Stomach (tissue), 4 donors: ENCODE measurements at regions not wholly inside any gene's neighbourhood (a gene's known extent, or its start where the extent isn't known, plus 50 kb on each side); places are given as distances from the start of the nearest gene placed in this dataset.

ENCODE experiments used
- CTCF ChIP-seq, 7 experiments: fragments of 450-650 bp in 4 of 7; fragments of 200-600 bp in 3 of 7; sonication (generic) in 3 of 7; IDR thresholded peaks; one replicate each; pipeline ENCODE4 v1.5.1; 2016 to 2019; ENCODE audit warnings: antibody characterized with exemption in 7 of 7, control low read depth in 2 of 7, mild to moderate bottlenecking in 1 of 7
- EP300 ChIP-seq: sonication (generic); formaldehyde crosslinking; IDR thresholded peaks from one replicate; pipeline ENCODE4 v1.6.1; 2017; ENCODE audit warnings: antibody characterized with exemption
- POLR2A ChIP-seq, 4 donors: fragments of 450-650 bp; IDR thresholded peaks; one replicate each; pipeline ENCODE4 v1.6.1; 2016; ENCODE audit warnings: antibody characterized with exemption in 4 of 4, control low read depth in 2 of 4, mild to moderate bottlenecking in 1 of 4, moderate library complexity in 1 of 4

GRCh38 chr10:104541820-104542219 is 99.3 kb upstream of the SORCS3 start:
- TF ChIP-seq CTCF (IDR thresholded peaks at IDR 0.05) = no peak
- no peak for TF ChIP-seq POLR2A (IDR thresholded peaks at IDR 0.05)
- no peak for TF ChIP-seq EP300
